Urothelium cell line (cell line): ENCODE measurements at regions not wholly inside any gene's neighbourhood (a gene's known extent, or its start where the extent isn't known, plus 50 kb on each side); places are given as distances from the start of the nearest gene placed in this dataset.

Source experiments
- DNase-seq: peaks from one replicate; pipeline ENCODE4 v3.0.0; 2011; ENCODE audit warnings: low spot score, mixed read lengths
- FAIRE-seq: peaks from 2 replicates; lab custom pipeline; 2011; peaks lifted over from hg19 to GRCh38; lab: Jason Lieb, UNC

DNA sequence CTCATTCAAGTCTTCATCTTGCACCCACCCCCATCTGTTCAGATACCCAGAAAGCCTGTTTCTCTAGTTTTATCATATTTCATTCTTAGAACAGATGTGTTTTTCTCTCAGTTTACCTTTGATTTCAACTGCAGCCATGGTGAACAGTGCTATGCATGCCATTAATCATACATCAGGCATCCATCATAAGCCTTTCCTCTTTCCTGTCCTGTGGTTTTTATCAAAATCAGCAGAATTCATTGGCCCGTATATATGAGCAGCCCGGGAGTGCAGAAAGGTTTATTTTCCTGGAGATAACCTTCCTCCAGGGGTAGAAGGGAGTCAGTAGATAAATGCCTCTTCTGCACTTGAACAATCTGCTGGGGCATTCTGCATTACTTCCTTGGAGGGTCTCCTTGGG is 65.7 kb downstream of the IL21 start:
- no peak for DNase-seq
- no peak for FAIRE-seq

DNA sequence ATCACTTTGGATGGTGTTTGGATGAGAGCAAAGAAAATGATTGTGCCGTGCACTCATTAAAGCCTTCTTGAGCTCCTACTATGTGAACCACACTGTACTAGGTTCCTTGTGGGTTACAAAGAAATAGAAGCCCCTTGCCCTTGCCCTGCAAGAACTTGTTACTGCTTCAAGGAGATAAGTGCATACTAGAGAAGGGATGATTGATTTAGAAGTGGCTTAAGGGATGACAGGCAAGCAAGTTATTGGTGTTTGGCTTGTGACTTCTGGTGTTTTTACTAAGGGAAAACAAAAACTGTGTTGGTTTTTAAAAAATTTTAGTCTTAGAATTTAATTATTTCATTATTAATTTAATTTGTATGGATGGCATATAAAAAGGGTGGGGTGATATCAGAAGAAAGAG is 67.4 kb downstream of the IL21 start:
- DNase-seq: no peak
- no peak for FAIRE-seq

DNA sequence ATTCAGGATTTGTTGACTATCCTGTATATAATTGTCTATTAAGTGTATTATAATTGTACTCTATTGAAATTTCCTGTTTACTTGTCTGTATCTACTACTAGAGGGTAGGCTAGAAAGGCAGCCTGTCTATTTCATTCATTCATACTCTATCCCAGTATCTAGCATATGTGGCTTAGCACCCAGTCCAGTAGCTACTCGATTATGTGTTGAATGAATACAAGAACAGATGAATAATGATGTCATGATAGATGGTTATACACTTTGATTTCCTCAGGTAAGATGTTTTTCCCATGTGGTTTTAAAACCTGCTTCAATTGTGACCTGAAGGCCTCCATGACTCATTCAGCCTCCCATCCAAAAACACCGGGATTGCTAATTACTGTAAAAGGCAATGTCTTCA is 68.0 kb downstream of the IL21 start:
- FAIRE-seq (no peak), DNase-seq (no peak)

DNA sequence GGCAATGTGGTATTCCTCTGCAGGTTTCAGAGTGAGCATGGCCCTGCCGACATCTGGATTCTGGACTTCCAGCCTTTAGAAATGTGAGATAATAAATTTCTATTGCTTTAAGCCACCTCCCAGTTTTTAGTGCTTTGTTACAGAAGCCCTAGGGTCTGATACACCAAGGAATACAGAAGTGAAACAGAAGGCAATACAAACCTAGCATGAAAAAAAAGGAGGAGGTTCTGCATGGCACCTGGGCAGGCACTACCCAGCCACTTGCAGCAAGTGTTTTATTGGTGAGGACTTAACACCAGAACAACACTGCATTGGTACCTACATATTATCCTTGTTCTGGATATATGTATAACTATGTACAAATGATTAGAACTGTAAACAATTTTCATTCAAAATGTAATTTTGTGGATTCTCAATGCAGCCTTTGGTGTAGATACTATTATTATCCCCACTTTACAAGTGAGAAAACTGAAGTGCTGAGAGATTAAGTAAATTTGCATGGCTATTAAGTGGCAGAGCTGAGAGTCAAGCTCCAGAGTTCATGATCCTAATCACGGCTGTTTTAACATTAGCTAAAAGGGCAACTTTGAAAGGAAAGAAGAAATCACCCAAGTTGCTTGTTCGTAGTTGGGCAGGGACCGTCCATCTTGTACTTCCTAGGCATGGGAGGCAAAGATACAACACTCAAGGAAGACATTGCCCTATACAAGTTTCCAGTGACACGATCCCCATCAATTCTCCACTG is 71.8 kb downstream of the IL21 start:
- DNase-seq: no peak
- no peak for FAIRE-seq

DNA sequence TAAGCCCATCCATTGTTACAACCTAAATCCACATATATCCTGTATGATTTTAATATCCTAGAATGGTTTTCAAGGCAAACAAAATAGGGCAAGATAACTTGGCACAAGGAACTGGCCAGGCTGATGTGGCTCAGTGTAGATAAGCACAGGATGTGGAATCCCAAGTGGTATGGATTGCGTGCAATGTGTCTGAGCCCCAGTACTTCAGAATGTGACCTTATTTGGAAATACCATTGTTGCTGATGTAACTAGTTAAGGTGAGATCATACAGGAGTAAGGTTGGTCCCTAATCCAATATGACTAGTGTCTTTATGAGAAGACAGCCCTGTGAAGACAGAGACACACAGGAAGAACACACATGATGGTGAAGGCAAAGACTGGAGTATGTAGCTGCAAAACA is 72.4 kb downstream of the IL21 start:
- FAIRE-seq (peak; percentile 35), DNase-seq (no peak)

DNA sequence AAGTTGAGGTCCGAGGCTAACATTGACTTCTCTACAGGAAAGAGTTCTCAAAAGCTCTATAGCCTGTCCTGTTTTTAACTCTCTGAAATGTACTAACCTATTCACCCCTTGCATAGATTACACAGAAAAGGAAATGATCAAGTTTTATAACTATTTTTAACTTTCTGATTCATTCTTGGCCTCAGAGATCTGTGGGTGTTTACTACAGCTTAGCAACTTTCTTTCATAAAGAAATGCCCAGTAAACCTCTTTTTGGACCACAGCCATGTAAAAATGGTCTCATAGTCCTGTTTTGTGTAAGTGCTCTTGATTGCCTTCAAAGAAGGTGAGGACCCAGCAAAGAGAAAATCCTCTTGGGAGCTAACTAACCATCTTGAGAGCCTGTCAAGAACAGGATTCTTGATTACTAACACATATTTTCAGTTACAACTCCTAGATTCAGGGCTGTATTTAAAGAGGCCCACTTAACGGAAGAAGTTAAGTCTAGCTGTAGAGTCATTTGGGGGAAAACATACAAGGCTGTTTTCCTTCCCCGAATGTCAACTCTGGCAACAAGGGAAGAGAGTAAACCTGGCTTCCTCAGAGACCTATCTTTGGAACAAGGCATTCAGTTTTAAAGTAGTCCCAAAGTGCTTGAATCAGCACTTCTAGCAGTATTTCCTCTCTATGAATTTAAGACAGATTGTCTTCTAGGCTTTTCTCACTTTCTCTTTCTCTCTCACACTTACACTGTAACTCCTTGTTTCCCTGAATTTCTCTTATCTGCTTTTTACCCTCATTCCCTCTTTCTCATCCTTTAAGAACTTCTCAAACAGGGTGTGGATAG is 78.2 kb downstream of the IL21 start:
- DNase-seq: no peak

DNA sequence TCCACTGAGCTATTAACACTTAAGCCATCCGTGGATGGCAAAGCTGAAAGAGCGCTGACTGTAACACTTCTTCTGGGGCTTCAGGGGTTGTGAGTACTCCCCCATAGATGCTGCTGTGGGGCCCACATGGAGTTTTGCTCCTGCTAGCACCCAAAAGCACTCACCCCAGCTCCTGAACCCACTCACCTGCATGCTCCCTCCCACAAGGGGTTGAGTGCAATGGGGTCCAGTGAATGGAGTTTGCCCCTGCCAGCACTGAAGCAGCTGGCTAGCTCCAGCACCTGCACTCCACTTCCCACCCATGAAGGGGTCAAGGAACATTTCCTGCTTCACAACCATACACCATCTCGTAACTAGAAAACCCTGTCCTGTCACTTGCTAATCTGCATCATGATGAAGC is 78.9 kb downstream of the IL21 start:
- no peak for FAIRE-seq
- DNase-seq: no peak

More for the DNA sequence above, 78.2 kb downstream of the IL21 start:
- FAIRE-seq: no peak

DNA sequence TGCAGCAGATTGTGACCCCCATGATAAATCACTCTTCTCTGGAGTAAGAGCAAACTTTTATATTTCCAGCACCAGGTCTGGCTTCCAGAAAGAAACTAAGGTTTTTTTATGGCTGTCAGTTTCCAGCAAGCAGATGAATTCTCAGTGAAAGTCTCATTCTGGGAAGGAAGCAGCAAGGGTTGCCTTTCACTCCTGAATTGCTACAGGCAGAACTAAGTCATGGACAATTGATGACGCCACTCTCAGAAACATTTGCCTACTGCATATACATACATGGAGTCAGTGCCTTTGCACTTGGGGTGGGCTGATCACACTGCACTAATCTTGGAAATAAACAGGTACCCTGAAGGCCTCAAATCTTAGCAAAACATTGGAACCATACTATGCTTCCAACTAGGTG is 80.0 kb downstream of the IL21 start:
- no peak for DNase-seq
- FAIRE-seq: no peak

DNA sequence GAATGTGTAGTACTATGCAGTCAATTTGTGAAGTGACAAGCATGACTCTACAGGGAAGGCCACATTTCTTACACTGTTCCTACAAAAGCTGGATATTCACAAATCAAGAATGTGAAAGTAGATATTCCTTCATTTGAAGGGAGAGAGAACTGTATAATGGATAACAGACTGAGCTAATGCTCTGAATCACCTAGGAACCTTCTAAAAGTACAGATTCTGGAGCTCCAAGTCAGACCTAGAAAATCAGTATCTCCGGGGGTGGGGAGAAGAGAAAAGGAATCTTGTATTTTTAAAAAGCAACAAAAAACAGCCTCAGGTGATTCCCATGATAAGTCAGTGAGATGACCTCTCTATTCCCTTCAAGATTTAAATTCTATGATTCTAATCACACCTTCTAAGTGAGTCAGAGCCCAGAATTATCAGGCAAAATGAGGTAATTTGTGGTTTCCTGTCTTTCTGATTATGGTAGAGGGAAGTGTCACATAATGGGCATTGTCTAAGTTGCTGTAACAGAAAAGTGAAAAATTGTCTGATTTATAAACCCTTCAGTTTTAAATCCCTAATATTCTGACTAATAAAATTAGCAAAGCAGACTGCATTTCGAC is 80.9 kb downstream of the IL21 start:
- DNase-seq (no peak), FAIRE-seq (no peak)

DNA sequence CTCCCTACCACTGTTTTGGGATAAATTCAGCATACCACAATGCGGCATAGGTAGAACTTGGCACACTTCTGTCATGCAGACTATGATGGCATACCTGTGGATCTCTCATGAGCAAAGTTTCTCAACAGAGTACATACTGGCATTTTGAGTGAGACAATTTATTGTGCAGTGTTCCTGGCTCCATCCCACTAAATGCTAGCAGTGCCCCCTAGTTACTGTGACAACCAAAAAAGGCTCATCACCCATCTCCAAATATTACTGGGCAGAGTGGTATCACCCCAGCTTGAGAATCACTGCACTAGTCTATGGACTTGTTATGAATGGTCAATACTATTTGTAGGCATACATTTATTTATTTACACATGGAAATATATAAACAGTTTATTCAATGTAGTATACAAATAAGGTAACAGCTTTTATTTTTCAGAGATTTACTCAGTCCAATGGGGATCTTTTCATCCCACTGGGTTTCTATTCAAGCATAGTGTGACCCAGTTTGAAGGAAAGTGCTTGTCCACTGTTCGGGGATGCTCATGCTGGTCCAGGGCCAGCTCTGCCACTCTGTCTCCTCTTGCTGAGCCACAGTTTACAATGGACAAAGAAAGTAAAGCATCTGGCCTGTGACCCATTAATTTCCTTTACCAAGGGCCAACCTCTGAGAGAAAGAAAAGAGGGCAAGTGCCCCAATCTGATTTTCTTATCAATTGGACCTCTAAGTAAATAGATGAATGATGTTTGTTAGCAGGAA is 81.0 kb upstream of the IL2 start:
- FAIRE-seq: no peak
- no peak for DNase-seq

DNA sequence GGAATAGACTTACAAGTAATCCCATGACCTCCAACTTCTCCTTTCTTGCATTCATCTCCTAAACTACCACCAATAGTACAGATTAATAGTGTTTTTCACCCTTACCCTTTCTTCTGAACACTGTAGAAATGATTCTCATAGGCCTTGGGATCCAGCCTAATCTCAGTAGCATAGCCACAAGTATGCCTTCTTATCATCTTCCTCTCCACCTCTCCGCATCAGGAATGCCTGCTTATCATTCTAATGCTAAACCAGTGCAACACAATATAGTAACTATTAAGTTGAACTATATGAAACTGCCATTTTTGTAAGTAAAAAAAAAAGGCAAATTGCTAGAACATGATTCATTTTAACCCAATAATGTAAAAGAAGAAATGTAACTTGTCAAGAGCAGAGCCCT is 79.5 kb upstream of the IL2 start:
- no peak for FAIRE-seq

DNA sequence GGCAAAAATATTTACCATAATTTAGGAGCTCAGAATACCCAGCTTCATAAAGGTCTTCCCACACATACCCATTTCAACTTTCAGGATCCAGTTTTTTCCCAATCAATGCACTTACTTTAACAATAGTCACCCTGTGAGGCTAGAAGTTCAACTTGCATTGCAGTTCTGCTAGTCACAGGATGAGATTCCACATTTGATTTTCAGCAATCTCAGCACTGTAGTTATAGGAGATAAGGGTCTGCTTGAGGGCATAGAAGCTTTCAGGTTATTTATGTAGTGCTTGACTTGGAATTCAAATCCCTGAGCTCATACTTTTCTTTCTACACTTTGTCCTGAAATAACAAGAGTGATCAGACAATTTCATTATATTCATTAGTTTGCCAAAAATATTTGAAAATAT is 78.3 kb upstream of the IL2 start:
- FAIRE-seq: no peak
- no peak for DNase-seq

More for the DNA sequence above, 79.5 kb upstream of the IL2 start:
- no peak for DNase-seq

DNA sequence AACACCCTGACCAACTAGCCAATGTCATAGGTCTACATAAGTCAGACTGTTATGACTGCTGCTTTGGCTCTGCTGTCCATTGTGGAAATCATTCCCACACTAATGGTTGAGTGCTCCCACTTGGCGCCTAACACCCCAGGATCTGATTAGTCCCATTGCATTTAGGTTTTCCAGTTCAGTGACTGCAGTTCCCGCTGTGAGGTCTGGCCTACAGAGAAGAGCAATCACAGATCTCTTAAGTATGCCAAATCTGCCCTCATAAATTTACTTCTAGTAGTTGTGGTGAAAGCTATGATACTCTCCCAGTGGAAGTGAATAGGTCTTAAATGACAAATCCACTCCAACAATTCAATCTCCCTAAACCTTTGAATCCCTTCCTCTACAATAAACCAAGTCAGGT is 77.3 kb upstream of the IL2 start:
- no peak for FAIRE-seq

DNA sequence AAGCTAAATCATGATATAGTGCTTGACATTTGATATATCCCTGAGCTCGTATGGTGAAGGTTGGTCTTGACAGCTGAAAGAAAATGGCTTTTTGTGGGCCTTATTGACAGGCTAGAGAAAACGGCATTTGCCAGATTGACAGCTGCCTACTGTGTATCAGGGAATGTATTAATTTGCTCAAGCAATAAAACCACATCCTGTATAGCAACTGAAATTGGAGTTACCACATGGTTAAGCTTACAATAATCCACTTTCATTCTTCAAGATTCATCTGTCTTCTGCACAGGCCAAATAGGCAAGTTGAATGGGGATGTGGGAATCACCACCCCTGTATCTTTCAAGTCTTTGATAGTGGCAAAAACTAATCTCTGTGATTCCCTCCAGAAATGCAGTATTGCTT is 76.2 kb upstream of the IL2 start:
- DNase-seq (no peak), FAIRE-seq (no peak)

More for the DNA sequence above, 77.3 kb upstream of the IL2 start:
- DNase-seq: no peak

DNA sequence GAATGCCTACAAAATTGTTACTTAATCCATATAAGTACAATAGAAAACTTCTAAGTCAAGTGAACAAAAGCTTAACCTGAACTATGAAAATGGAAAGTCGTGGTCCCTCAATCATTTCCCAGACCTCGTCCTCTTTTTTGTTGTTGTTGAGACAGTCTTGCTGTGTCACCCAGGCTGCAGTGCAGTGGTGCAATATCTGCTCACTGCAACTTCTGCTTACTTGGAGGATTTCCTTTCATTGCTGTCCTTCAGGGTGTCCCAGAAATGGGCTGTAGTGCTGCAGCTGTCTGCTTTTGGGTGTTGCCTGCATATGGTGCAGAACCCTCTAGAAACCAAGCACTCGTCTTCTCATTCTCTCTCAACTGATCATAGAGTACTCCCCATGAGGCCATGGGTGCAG is 75.0 kb upstream of the IL2 start:
- no peak for FAIRE-seq
- no peak for DNase-seq

DNA sequence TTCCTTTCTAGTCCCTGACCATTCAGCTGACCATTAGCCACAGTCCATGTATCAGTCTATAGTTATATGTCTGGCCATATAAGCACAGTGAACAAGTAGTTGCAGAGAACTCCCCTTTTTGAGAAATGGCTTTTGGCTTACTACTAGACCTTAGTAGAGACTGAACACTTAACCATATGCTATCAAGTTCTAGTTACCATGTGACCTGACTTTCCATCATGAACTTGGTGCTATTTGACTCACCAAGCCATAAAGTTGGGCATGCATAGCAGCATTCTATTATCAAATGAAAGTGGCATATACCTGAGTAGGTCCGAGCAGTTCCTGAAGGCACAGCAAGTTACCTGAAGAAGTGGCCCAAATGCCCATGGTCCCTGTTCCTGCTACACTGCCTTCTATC is 74.5 kb upstream of the IL2 start:
- DNase-seq (no peak), FAIRE-seq (peak; percentile 59)

DNA sequence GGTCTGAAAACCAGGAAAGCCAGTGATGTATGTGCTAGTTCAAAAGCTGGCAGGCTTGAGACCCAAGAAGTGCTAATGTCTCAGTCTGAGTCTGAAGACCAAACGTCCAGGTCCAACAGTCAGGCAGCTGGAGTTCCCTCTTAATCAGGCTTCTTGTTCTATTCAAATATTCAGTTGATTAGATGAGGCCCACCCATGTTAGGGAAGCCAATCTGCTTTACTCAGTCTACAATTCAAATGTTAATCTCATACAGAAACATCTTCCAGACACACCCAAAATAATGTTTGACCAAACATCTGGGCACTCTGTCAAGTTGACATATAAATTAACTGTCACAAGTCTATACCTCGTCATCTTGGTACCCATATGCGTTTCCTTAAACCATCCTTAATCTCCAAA is 72.4 kb upstream of the IL2 start:
- FAIRE-seq (no peak), DNase-seq (no peak)

DNA sequence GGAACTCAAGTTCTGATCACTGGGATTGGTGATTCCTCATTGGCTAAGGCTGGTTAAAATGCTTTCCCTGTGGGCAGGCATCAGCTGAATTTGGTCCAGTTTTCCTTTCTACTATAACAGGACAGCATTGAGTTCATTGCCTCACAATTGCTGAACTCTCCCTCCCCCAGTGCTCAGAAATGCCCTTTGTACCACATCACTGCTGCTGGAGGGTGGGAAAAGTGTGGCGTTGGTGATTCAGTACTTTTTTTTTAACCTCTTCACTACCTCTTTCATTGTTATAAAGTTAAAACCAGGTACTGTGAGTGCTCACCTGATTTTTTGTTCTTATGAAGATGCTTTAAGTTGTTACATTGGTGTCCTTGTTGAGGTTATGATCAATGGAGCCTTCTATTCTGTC is 69.3 kb upstream of the IL2 start:
- DNase-seq (no peak), FAIRE-seq (no peak)

DNA sequence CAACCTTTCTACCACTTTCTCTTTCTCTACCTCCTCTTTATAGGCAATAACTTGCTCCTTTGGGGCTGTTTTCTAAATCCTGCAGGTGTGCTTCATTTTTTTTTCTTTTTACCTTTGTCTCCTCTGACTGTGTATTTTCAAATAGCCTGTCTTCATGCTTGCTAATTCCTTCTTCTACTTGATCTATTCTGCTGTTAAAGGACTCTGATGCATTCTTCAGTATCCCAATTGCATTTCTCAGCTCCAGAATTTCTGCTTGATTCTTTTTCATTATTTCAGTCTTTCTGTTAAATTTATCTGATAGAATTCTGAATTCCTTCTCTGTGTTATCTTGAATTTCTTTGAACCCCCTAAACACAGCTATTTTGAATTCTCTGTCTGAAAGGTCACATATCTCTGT is 67.7 kb upstream of the IL2 start:
- FAIRE-seq: no peak

DNA sequence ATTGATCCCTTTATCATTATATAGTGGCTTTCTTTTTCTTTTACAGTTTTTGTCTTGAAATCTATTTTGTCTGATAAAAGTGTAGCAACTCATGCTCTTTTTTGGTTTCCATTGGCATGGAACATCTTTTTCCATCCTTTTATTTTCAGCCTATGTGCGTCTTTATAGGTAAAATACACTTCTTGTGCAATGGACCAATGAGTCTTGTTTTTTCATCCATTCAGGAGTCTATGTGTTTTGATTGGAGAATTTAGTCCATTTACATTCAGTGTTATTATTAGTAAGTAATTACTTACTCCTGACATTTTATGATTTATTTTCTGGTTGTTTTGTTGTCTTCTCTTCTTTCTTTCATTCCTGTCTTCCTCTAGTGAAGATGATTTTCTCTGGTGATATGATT is 66.4 kb upstream of the IL2 start:
- DNase-seq: no peak
- FAIRE-seq: no peak

More for the DNA sequence above, 67.7 kb upstream of the IL2 start:
- DNase-seq: no peak

DNA sequence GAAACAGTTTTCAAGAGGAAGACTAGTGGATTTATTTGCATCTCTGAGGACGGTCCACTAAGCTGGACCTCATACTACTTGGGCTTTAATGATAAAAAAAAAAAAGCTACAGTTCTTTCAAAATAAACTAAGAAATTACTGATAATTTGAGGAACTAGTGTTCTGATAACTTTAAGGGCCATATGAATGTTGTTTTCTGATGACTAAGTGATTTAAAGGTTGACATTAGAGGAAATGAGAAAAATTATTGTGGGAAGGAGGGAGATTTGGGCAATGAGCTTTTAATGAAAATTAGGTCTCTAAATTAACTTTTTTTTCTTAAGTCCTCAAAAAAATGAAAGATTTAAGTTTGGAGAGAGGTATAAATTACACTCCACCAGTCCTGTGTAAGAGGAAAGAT is 60.8 kb upstream of the IL2 start:
- FAIRE-seq: no peak

More for the DNA sequence above, 60.8 kb upstream of the IL2 start:
- DNase-seq: no peak
